HFF-Myc (cell line): ENCODE measurements at regions not wholly inside any gene's neighbourhood (a gene's known extent, or its start where the extent isn't known, plus 50 kb on each side); places are given as distances from the start of the nearest gene placed in this dataset.

Experiments used
- DNase-seq: peaks from one replicate; pipeline ENCODE4 v3.0.0-alpha.2; 2011; ENCODE audit warnings: low read depth; ENCODE audit errors: extremely low read depth
- H3K4me3 ChIP-seq: replicated peaks from 2 replicates; pipeline ENCODE4 v1.5.1; 2011; ENCODE audit warnings: low read depth, mild to moderate bottlenecking, control low read depth, low read length
- TF ChIP-seq, protein P1 (sequence below): IDR thresholded peaks from 2 replicates; pipeline ENCODE4 v1.5.1; 2012; ENCODE audit warnings: mild to moderate bottlenecking, low read depth, low read length, control low read depth; ENCODE audit errors: missing control alignments

- H3K4me3 ChIP-seq: no peak overlapping the region
- no peak for DNase-seq
- TF ChIP-seq, protein P1, sequence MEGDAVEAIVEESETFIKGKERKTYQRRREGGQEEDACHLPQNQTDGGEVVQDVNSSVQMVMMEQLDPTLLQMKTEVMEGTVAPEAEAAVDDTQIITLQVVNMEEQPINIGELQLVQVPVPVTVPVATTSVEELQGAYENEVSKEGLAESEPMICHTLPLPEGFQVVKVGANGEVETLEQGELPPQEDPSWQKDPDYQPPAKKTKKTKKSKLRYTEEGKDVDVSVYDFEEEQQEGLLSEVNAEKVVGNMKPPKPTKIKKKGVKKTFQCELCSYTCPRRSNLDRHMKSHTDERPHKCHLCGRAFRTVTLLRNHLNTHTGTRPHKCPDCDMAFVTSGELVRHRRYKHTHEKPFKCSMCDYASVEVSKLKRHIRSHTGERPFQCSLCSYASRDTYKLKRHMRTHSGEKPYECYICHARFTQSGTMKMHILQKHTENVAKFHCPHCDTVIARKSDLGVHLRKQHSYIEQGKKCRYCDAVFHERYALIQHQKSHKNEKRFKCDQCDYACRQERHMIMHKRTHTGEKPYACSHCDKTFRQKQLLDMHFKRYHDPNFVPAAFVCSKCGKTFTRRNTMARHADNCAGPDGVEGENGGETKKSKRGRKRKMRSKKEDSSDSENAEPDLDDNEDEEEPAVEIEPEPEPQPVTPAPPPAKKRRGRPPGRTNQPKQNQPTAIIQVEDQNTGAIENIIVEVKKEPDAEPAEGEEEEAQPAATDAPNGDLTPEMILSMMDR: no peak
Observed at GRCh38 chr5:171712616-171713015, 73.0 kb upstream of the SMIM23 start.

GRCh38 chr5:171713152-171713551 lies 72.5 kb upstream of the SMIM23 start:
- no peak for DNase-seq
- no peak overlapping the region for H3K4me3 ChIP-seq
- TF ChIP-seq, protein P1: no peak

- no peak for DNase-seq
- no peak overlapping the region for H3K4me3 ChIP-seq
- TF ChIP-seq, protein P1: no peak
Observed at GRCh38 chr5:171714261-171714660, 71.4 kb upstream of the SMIM23 start.

- no peak for DNase-seq
- H3K4me3 ChIP-seq: no peak overlapping the region
- TF ChIP-seq, protein P1: no peak
Observed at GRCh38 chr5:171714851-171715250, 70.8 kb upstream of the SMIM23 start.

DNA sequence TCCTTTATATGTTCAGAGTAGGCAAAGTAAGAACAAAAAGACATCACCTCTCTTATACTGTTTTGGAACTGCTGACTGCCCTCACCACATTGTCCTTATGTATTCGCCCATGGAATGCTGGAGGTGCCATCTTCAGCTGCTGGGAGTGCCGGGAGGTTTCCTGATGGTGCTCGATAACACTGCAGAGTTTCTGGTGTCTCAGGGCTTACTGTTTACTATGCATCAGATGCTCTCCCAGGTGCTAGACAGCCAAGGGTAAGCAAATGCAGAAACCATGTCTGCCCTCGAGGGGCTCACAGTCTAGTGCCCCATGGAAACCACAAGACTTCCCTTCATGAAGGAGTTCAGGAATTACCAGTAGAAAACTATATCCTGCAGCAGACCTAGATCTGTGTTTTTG lies 70.1 kb upstream of the SMIM23 start:
- no peak overlapping the region for H3K4me3 ChIP-seq
- no peak for DNase-seq
- TF ChIP-seq, protein P1: no peak

GRCh38 chr5:171720086-171720485 lies 65.5 kb upstream of the SMIM23 start:
- TF ChIP-seq, protein P1: no peak
- DNase-seq: no peak
- H3K4me3 ChIP-seq: no peak overlapping the region

GRCh38 chr5:171721464-171721863 lies 64.2 kb upstream of the SMIM23 start:
- H3K4me3 ChIP-seq: no peak overlapping the region
- TF ChIP-seq, protein P1: no peak
- DNase-seq: no peak
